HG03095 (cell line): ENCODE measurements at regions not wholly inside any gene's neighbourhood (a gene's known extent, or its start where the extent isn't known, plus 50 kb on each side); places are given as distances from the start of the nearest gene placed in this dataset.

Experiments
- ATAC-seq: cut with Tn5 transposase; IDR thresholded peaks from one replicate; pipeline ENCODE4 v1.9.1; 2021; ENCODE audit warnings: moderate library complexity; ENCODE audit not compliant: unreplicated experiment

- ATAC-seq: no peak
Observed at GRCh38 chr2:157179324-157180105, 78.0 kb upstream of the GALNT5 start.

DNA sequence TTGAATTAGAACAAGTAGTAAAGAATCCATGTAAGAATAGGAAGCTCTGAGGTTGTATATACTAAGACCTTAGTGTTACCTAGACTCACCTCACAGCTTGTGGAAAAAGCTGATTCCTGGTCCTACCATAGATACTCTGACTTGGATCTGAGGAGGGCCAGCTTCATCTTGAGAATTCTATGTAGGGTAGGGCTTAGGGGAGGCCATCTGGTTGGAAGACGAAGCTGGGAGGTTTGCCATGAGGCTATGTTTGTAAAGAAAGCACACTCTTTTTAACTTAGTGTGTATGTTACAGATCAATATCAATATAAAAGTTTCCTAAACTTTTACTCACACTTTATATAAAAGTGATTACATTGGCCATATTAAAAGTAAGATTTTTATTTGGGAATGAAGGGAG lies 77.1 kb upstream of the GALNT5 start:
- no peak for ATAC-seq

DNA sequence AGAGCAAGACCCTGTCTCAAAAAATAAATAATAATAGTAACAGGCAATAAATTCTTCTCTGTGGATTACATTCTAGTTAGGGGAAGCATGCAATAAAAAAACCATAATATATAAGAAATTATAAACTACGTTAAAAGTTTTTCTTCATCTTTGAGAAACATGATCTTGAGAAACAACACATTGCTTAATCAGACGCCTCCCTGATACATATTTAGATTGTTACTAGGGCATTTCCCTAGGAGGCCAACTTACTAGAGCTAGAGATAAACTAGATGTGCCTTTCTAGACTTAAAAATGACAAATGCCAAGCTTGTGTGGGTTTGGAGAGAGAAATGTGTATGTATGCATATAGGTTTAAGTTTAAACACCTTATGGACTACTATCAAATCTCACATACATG lies 76.3 kb upstream of the GALNT5 start:
- ATAC-seq: no peak

DNA sequence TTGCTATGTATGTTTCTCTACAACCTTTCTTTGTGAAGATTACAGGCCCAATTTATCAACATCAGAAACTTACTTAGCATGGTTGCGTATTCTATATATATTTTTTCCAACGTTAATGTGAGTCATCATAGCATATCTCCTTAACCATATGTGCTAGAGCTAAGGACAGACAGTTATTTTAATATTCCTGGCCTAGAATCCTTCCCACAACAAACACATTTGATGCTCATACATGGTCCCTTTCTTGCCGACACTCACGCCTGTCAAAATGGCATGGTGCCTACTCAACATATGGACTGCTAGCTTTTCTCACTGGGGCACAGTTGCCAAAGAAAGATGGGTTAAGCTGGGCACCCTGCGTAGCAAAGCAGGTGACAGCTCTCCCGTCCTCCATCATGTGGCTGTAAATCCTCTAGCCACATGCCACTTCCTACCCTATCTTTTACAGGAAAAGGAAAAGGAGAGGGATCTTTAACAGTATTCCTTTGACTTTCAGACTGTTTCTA lies 75.2 kb upstream of the GALNT5 start:
- ATAC-seq: no peak

DNA sequence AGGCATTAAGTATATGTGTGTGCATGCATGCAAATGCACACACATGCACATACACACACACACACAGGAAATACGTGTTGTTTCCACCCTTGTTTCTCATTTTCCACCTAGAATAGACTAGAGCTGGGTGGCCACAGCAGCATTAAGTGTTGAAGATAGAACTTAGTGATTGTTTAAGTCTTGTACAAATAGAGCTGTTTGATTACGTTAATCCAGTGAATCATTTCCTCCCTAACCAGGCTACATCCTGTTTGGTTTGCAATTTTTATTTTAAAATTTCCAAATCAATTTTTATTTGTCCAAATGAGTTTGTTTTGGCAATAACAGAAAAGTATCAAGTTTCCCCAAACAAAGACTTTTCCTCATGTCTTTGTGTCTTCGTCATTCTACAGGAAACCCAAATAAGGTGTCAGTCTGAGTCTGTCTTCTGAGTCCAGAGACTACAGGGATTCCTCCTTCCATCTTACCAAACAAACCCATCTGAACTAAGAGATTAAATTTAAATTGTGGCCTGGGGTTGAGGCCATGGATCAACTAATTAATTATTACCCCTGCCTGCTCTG lies 74.6 kb upstream of the GALNT5 start:
- no peak for ATAC-seq

DNA sequence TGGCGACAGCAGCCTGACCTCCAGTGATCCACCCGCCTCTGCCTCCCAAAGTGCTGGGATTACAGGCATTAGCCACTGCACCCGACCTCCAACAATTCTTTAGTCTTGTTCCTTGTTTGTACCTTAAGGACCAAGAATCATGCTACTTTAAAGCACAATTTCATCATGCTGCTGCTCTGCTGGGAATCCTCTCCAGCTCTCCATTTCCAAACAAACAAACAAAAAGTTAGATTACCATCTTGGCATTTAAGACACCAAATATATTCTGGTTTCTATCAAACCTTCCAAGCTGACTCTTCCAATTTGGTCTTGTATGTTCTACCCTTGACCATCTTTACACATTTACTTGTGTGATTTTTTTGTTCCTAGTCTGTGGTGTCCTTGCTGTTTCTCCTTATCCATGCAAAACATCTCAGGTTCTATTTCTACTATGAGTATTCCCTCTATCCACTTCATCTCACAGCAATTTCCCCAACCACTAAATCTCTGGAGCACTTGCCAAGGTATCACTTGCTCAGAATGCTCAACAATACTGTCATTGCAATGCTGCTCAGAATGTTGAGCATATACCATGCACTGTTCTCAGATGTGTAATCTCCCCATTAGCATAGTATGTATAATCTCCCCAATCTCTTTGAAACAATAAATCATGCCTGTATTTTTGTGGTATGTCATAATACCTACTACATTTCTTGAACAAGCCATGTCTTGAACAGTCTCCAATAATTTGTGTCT lies 73.2 kb upstream of the GALNT5 start:
- ATAC-seq: no peak

GRCh38 chr2:157185476-157186227 lies 71.9 kb upstream of the GALNT5 start:
- no peak for ATAC-seq

- no peak for ATAC-seq
Observed at GRCh38 chr2:157190151-157190550, 67.4 kb upstream of the GALNT5 start.

GRCh38 chr2:157191186-157191585 lies 66.3 kb upstream of the GALNT5 start:
- no peak for ATAC-seq

GRCh38 chr2:157192445-157193423 lies 64.8 kb upstream of the GALNT5 start:
- peak; percentile 84 for ATAC-seq

- no peak for ATAC-seq
Observed at GRCh38 chr2:157193461-157193860, 64.0 kb upstream of the GALNT5 start.

DNA sequence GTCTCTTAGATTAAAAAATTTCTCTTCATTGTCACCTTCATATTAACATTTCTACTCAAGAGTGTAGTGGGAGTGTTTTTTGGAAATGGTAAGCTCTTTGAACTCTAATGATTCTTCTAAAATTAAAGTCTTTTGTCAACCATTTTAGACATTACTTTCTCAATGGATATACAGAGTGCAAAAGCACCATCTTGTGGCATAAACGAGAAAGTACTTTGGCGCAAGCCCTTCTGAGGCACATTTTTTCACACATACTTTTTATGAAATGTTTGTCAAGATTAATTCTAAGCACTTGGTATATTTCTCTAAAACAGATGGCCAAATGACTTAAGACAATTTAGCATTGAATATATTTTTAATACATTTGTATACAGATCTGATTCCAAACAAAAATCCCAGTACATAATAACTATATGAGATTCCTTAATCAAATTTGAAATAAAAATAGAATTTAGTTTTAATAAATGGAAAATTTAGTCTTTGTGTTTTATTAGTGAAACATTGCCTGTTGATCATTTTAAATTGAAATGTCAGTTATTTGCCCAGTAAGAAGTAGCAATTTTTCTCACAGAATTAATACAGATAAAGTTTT lies 63.3 kb upstream of the GALNT5 start:
- no peak for ATAC-seq

DNA sequence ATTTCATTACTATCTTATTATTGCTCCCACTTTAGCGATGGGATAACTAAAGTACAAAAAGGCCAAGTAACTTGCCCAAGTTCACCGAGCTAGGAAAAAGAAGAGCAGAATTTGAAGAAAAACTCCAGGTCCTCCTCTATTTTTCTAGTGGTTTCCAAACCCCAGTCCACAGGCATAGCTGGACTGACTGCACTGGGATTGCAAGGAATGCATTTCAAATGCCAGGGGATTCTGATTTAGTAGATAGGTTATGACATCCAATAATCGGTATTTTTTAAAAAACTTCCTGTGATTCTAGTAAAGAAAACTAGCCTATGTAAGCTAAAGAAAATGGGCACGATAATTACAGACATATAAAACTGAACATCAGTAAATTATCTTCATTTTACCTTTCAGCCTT lies 62.7 kb upstream of the GALNT5 start:
- ATAC-seq: no peak

DNA sequence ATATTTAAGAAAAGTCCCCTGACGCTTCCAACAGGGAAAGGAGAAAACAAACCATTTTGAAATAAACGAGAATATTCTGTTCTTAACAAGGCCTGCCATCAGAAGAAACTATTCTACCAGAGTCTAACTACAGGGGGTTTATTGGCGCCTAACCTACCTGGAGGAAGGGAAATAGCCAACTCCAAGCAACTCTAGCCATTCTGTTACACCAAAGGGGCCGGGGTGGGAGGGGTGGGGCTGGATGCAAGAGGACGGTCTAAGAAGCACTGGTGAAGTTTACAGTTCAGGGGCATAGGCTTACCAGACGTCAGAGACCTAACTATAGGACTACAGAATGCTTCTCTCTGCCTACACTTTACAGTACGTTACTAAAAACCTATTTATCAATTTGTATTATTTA lies 60.5 kb upstream of the GALNT5 start:
- ATAC-seq: no peak

GRCh38 chr2:157197848-157198247 lies 59.7 kb upstream of the GALNT5 start:
- ATAC-seq: no peak

GRCh38 chr2:157203651-157204050 lies 53.9 kb upstream of the GALNT5 start:
- no peak for ATAC-seq

DNA sequence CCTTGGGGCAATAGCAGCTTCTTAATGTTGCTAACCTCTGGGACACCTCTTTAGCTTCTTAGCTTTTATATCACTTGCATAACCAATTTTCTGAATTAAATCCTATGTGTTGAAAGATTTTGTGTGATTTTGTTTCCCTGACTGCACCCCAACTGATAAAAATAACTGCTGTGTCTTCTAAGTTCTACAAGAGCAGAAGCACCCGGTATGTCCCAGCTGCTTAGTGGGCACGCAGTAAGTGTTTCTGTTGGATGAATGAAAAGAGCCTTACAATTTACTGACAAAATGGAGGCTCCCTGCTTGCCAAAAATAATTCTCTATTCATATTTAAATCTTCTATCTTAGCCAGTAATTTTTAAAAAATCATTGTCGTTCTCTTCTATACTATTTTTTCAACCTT lies 53.1 kb upstream of the GALNT5 start:
- no peak for ATAC-seq

- no peak for ATAC-seq
Observed at GRCh38 chr2:157206916-157207315, 50.6 kb upstream of the GALNT5 start.
